MM.1S (cell line): ENCODE measurements at regions not wholly inside any gene's neighbourhood (a gene's known extent, or its start where the extent isn't known, plus 50 kb on each side); places are given as distances from the start of the nearest gene placed in this dataset.

ENCODE experiments used
- EZH2 ChIP-seq: fragments of 300-600 bp; sonication (generic); optimal IDR thresholded peaks from 2 replicates; pipeline ENCODE3; 2017; ENCODE audit warnings: low read depth, mild to moderate bottlenecking, antibody characterized with exemption, low read length, mixed read lengths
- TF ChIP-seq, protein P1 (sequence below): fragments of 300-600 bp; sonication (generic); IDR thresholded peaks from 2 replicates; pipeline ENCODE4 v1.5.1; 2016; ENCODE audit warnings: antibody characterized with exemption, low read length, mixed read lengths

DNA sequence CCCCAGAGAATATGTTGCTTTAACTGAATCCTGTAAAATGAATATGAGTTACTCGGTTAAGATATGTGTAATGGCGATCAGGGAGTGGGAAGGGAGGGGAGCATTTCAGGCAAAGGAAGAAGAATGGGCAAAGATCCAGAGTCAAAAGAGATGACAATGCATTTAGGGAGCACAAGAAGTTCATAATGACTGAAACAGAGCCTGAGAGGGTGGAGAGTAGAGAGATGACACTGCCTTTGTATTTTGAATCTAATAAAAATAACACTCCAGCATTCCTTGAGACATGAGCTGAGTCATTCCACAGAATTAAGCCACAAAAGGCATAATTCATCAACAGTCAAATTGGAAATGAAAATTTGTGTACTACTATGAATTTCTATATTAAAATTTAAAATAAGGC lies 105.3 kb upstream of the PEX5L start:
- TF ChIP-seq, protein P1, sequence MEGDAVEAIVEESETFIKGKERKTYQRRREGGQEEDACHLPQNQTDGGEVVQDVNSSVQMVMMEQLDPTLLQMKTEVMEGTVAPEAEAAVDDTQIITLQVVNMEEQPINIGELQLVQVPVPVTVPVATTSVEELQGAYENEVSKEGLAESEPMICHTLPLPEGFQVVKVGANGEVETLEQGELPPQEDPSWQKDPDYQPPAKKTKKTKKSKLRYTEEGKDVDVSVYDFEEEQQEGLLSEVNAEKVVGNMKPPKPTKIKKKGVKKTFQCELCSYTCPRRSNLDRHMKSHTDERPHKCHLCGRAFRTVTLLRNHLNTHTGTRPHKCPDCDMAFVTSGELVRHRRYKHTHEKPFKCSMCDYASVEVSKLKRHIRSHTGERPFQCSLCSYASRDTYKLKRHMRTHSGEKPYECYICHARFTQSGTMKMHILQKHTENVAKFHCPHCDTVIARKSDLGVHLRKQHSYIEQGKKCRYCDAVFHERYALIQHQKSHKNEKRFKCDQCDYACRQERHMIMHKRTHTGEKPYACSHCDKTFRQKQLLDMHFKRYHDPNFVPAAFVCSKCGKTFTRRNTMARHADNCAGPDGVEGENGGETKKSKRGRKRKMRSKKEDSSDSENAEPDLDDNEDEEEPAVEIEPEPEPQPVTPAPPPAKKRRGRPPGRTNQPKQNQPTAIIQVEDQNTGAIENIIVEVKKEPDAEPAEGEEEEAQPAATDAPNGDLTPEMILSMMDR, result no peak
- TF ChIP-seq EZH2, result no peak
